Cardiac muscle cell (in vitro differentiated cells and primary cell): ENCODE measurements at regions not wholly inside any gene's neighbourhood (a gene's known extent, or its start where the extent isn't known, plus 50 kb on each side); places are given as distances from the start of the nearest gene placed in this dataset.

Source experiments
- DNase-seq, 2 donors: peaks; one replicate each; pipeline versions ENCODE4 v3.0.0 to v3.0.0-alpha.2; 2010 to 2017; ENCODE audit warnings: low read depth in 1 of 2, low spot score in 1 of 2
- H3K27ac ChIP-seq: fragments of 200-600 bp; sonication (generic); 2 replicates; pipeline ENCODE4 v1.5.1; 2016
- H3K27me3 ChIP-seq: fragments of 200-600 bp; sonication (generic); 2 replicates; pipeline ENCODE4 v1.6.0; 2016; ENCODE audit warnings: control low read depth
- H3K36me3 ChIP-seq: fragments of 200-600 bp; sonication (generic); 2 replicates; pipeline ENCODE4 v1.5.1; 2016; ENCODE audit warnings: control low read depth
- H3K4me1 ChIP-seq: fragments of 200-600 bp; sonication (generic); 2 replicates; pipeline ENCODE4 v1.8.1; 2017; ENCODE audit warnings: low read depth, mild to moderate bottlenecking, mixed run types
- H3K4me3 ChIP-seq: fragments of 200-600 bp; sonication (generic); 2 replicates; pipeline ENCODE4 v1.5.1; 2016; ENCODE audit warnings: mild to moderate bottlenecking
- H3K9me3 ChIP-seq: fragments of 200-600 bp; sonication (generic); 2 replicates; pipeline ENCODE4 v1.5.1; 2017; ENCODE audit warnings: low read depth, mild to moderate bottlenecking, control low read depth
- CTCF ChIP-seq: IDR thresholded peaks from 2 replicates; pipeline ENCODE4 v1.5.1; 2012; ENCODE audit warnings: low read depth, mild to moderate bottlenecking, low read length

GRCh38 chr4:71269233-71269632 lies 69.6 kb upstream of the SLC4A4 start:
- Histone ChIP-seq H3K27ac (no peak overlapping the region), H3K4me1 (peaks cover 22% of the 10 kb centered on the region)
- no peak for DNase-seq

GRCh38 chr4:71270901-71271300 lies 67.9 kb upstream of the SLC4A4 start:
- H3K27me3 ChIP-seq: no peaks in the 10 kb centered on the region
- DNase-seq: peak; percentile 55 to 62
- H3K27ac ChIP-seq: no peak overlapping the region

More at GRCh38 chr4:71269233-71269632, 69.6 kb upstream of the SLC4A4 start:
- Histone ChIP-seq H3K9me3 (no peaks in the 10 kb centered on the region), H3K27me3 (no peaks in the 10 kb centered on the region), H3K4me3 (no peak overlapping the region), H3K36me3 (no peaks in the 10 kb centered on the region)
- no peak for TF ChIP-seq CTCF

GRCh38 chr4:71272976-71273375 lies 65.8 kb upstream of the SLC4A4 start:
- DNase-seq: no peak
- Histone ChIP-seq H3K9me3 (no peaks in the 10 kb centered on the region), H3K27me3 (no peaks in the 10 kb centered on the region), H3K36me3 (no peaks in the 10 kb centered on the region), H3K4me3 (no peak overlapping the region), H3K27ac (no peak overlapping the region), H3K4me1 (peaks cover 19% of the 10 kb centered on the region)
- TF ChIP-seq CTCF: no peak

More at GRCh38 chr4:71270901-71271300, 67.9 kb upstream of the SLC4A4 start:
- no peaks in the 10 kb centered on the region for H3K36me3 ChIP-seq
- H3K9me3 ChIP-seq: no peaks in the 10 kb centered on the region
- no peak overlapping the region for H3K4me3 ChIP-seq
- peaks cover 26% of the 10 kb centered on the region for H3K4me1 ChIP-seq
- peak; percentile 53 for TF ChIP-seq CTCF

- no peak for DNase-seq
- Histone ChIP-seq H3K27ac (no peak overlapping the region), H3K4me3 (no peak overlapping the region), H3K36me3 (no peaks in the 10 kb centered on the region), H3K27me3 (no peaks in the 10 kb centered on the region), H3K4me1 (peaks cover 5% of the 10 kb centered on the region), H3K9me3 (no peaks in the 10 kb centered on the region)
- no peak for TF ChIP-seq CTCF
Observed at GRCh38 chr4:71275004-71275403, 63.8 kb upstream of the SLC4A4 start.

GRCh38 chr4:71275570-71275969 lies 63.2 kb upstream of the SLC4A4 start:
- H3K4me3 ChIP-seq: no peak overlapping the region
- H3K4me1 ChIP-seq: peaks cover 5% of the 10 kb centered on the region
- no peaks in the 10 kb centered on the region for H3K9me3 ChIP-seq
- TF ChIP-seq CTCF: no peak
- H3K27ac ChIP-seq: no peak overlapping the region
- no peaks in the 10 kb centered on the region for H3K36me3 ChIP-seq
- H3K27me3 ChIP-seq: no peaks in the 10 kb centered on the region
- no peak for DNase-seq

GRCh38 chr4:71277353-71277752 lies 61.5 kb upstream of the SLC4A4 start:
- no peak overlapping the region for H3K27ac ChIP-seq
- H3K4me1 ChIP-seq: peaks cover 5% of the 10 kb centered on the region
- TF ChIP-seq CTCF: no peak
- no peaks in the 10 kb centered on the region for H3K36me3 ChIP-seq
- H3K9me3 ChIP-seq: no peaks in the 10 kb centered on the region
- H3K27me3 ChIP-seq: no peaks in the 10 kb centered on the region
- H3K4me3 ChIP-seq: no peak overlapping the region
- DNase-seq: no peak
